ENCODE measurements at regions not wholly inside any gene's neighbourhood (a gene's known extent, or its start where the extent isn't known, plus 50 kb on each side); places are given as distances from the start of the nearest gene placed in this dataset.

- DNase-seq (ENCODE audit: low read depth): no peak
- H3K4me3 ChIP-seq (ENCODE audit: low read depth, low read length): no peak overlapping the region
- no peak for TF ChIP-seq CTCF (IDR thresholded peaks at IDR 0.05; ENCODE audit: low read depth, low read length, missing control alignments)
These were observed 176.5 kb upstream of the PLSCR5 start for GRCh38 chr3:146781606-146782005.

- TF ChIP-seq CTCF (IDR thresholded peaks at IDR 0.05; ENCODE audit: low read depth, low read length, missing control alignments): no peak
- H3K4me3 ChIP-seq (ENCODE audit: low read depth, low read length): no peak overlapping the region
These were observed 175.9 kb upstream of the PLSCR5 start for GRCh38 chr3:146781059-146781458.

GRCh38 chr3:146780251-146780650, 175.1 kb upstream of the PLSCR5 start:
- DNase-seq (ENCODE audit: low read depth): no peak
- H3K4me3 ChIP-seq (ENCODE audit: low read depth, low read length): no peak overlapping the region
- no peak for TF ChIP-seq CTCF (IDR thresholded peaks at IDR 0.05; ENCODE audit: low read depth, low read length, missing control alignments)

More at GRCh38 chr3:146781059-146781458, 175.9 kb upstream of the PLSCR5 start:
- DNase-seq (ENCODE audit: low read depth): no peak

GRCh38 chr3:146777941-146778340, 172.8 kb upstream of the PLSCR5 start:
- DNase-seq (ENCODE audit: low read depth): no peak
- TF ChIP-seq CTCF (IDR thresholded peaks at IDR 0.05; ENCODE audit: low read depth, low read length, missing control alignments): no peak
- no peak overlapping the region for H3K4me3 ChIP-seq (ENCODE audit: low read depth, low read length)

- no peak overlapping the region for H3K4me3 ChIP-seq (ENCODE audit: low read depth, low read length)
- DNase-seq (ENCODE audit: low read depth): no peak
- no peak for TF ChIP-seq CTCF (IDR thresholded peaks at IDR 0.05; ENCODE audit: low read depth, low read length, missing control alignments)
These were observed 167.1 kb upstream of the PLSCR5 start for GRCh38 chr3:146772211-146772743.

GRCh38 chr3:146770881-146771280, 165.7 kb upstream of the PLSCR5 start:
- no peak for DNase-seq (ENCODE audit: low read depth)
- no peak for TF ChIP-seq CTCF (IDR thresholded peaks at IDR 0.05; ENCODE audit: low read depth, low read length, missing control alignments)

GRCh38 chr3:146770301-146770700, 165.2 kb upstream of the PLSCR5 start:
- no peak for DNase-seq (ENCODE audit: low read depth)
- TF ChIP-seq CTCF (IDR thresholded peaks at IDR 0.05; ENCODE audit: low read depth, low read length, missing control alignments): no peak
- no peak overlapping the region for H3K4me3 ChIP-seq (ENCODE audit: low read depth, low read length)

More at GRCh38 chr3:146770881-146771280, 165.7 kb upstream of the PLSCR5 start:
- no peak overlapping the region for H3K4me3 ChIP-seq (ENCODE audit: low read depth, low read length)
